NCI-H1105 treated with DMSO at 0.1 percent for 48 hours (cell line): ENCODE measurements at regions not wholly inside any gene's neighbourhood (a gene's known extent, or its start where the extent isn't known, plus 50 kb on each side); places are given as distances from the start of the nearest gene placed in this dataset.

Experiments
- DNase-seq: peaks from one replicate; lab custom pipeline; 2025; lab: John Stamatoyannopoulos, UW

GRCh38 chrX:112901869-112902725 lies 61.5 kb upstream of the AMOT start:
- DNase-seq, result no peak

GRCh38 chrX:112896051-112896450 lies 55.4 kb upstream of the AMOT start:
- DNase-seq, result no peak
